Mesendoderm (in vitro differentiated cells): ENCODE measurements at regions not wholly inside any gene's neighbourhood (a gene's known extent, or its start where the extent isn't known, plus 50 kb on each side); places are given as distances from the start of the nearest gene placed in this dataset.

Experiments used
- DNase-seq: peaks from one replicate; pipeline ENCODE4 v3.0.0; 2013
- H2AK5ac ChIP-seq: 2 replicates; pipeline ENCODE4 v1.6.1; 2013; ENCODE audit warnings: low read length, inconsistent platforms
- H2BK120ac ChIP-seq: 2 replicates; pipeline ENCODE4 v1.6.1; 2013; ENCODE audit warnings: low read depth, mild to moderate bottlenecking, low read length, moderate library complexity, mixed read lengths
- H2BK15ac ChIP-seq: replicated peaks from 2 replicates; pipeline ENCODE4 v1.6.1; 2013; ENCODE audit warnings: low read depth, mild to moderate bottlenecking, moderate library complexity
- H2BK5ac ChIP-seq: 2 replicates; pipeline ENCODE4 v1.6.1; 2013; ENCODE audit warnings: low read length, inconsistent platforms
- H3K18ac ChIP-seq: 2 replicates; pipeline ENCODE4 v1.6.1; 2013; ENCODE audit warnings: mild to moderate bottlenecking, low read length, mixed read lengths
- H3K23ac ChIP-seq: one replicate; pipeline ENCODE4 v1.6.1; 2013; ENCODE audit warnings: low read length
- H3K27ac ChIP-seq: 2 replicates; pipeline ENCODE4 v1.5.1; 2013; ENCODE audit warnings: low read depth, mild to moderate bottlenecking, inconsistent platforms, low read length, moderate library complexity
- H3K27me3 ChIP-seq: 2 replicates; pipeline ENCODE4 v1.6.1; 2013; ENCODE audit warnings: low read length, control low read depth, mild to moderate bottlenecking, inconsistent platforms; ENCODE audit not compliant: insufficient read depth, poor library complexity
- H3K36me3 ChIP-seq: 2 replicates; pipeline ENCODE4 v1.6.1; 2013; ENCODE audit warnings: low read length, inconsistent platforms; ENCODE audit not compliant: control insufficient read depth, insufficient read depth
- H3K4ac ChIP-seq: one replicate; pipeline ENCODE4 v1.6.1; 2013; ENCODE audit warnings: low read depth, mild to moderate bottlenecking, low read length, moderate library complexity
- H3K4me1 ChIP-seq: 2 replicates; pipeline ENCODE4 v1.6.1; 2013; ENCODE audit warnings: low read depth, low read length, inconsistent platforms; ENCODE audit not compliant: control insufficient read depth
- H3K4me2 ChIP-seq: 2 replicates; pipeline ENCODE4 v1.6.1; 2013; ENCODE audit warnings: low read length
- H3K4me3 ChIP-seq: 2 replicates; pipeline ENCODE4 v1.5.1; 2013; ENCODE audit warnings: mild to moderate bottlenecking, low read length
- H3K56ac ChIP-seq: one replicate; pipeline ENCODE4 v1.6.1; 2013; ENCODE audit warnings: low read length
- H3K79me1 ChIP-seq: 2 replicates; pipeline ENCODE4 v1.6.1; 2013; ENCODE audit warnings: low read length, inconsistent platforms
- H3K79me2 ChIP-seq: 2 replicates; pipeline ENCODE4 v1.6.1; 2013; ENCODE audit warnings: mild to moderate bottlenecking, low read length; ENCODE audit not compliant: control insufficient read depth, insufficient read depth
- H3K9ac ChIP-seq: 2 replicates; pipeline ENCODE4 v1.6.1; 2013; ENCODE audit warnings: low read length, inconsistent platforms
- H4K5ac ChIP-seq: one replicate; pipeline ENCODE4 v1.6.1; 2013; ENCODE audit warnings: low read length
- H4K8ac ChIP-seq: one replicate; pipeline ENCODE4 v1.6.1; 2013; ENCODE audit warnings: low read depth, mild to moderate bottlenecking, control low read depth, low read length, moderate library complexity
- WGBS: extraction: QIAGEN DNeasy Blood & Tissue Kit; methylation state at CpG from one replicate; pipeline ENCODE4 v1.1.7; 2013; ENCODE audit warnings: low lambda C conversion rate, missing lambda C conversion rate; ENCODE audit not compliant: insufficient coverage; ENCODE audit errors: extremely low coverage; 5-methylcytosine and 5-hydroxymethylcytosine counted together

DNA sequence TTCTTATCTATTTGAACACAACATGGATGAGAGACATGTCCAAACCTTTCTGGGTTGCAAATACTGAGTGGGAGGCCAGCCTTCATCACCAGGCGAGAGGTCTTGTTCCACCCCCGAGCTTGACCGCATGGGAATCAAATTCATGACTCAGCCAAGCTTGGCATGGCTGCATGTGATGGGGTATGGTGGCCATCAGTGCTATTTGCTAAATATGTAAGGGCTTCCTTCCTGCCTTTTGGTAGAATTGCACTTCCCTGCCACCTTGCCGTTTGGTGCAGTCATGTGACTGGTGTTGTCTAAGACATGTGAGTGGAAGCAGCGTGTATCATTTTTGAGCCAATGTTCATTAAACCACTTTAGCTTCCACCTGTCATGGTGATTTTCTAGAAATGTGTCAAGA, 508.9 kb upstream of the SULF2 start:
- H3K4me2 ChIP-seq: no peak overlapping the region
- no peak overlapping the region for H2BK5ac ChIP-seq
- H3K27ac ChIP-seq: no peak overlapping the region
- peak overlapping the region; percentile 66 for H2AK5ac ChIP-seq
- no peaks in the 10 kb centered on the region for H3K27me3 ChIP-seq
- H3K9ac ChIP-seq: no peak overlapping the region
- no peak overlapping the region for H2BK15ac ChIP-seq
- H3K36me3 ChIP-seq: no peaks in the 10 kb centered on the region
- H4K5ac ChIP-seq: no peak overlapping the region
- H3K23ac ChIP-seq: no peak overlapping the region
- peak overlapping the region; percentile 56 for H3K4ac ChIP-seq
- H4K8ac ChIP-seq: no peak overlapping the region
- no CpG with 5 or more reads among the region's 5 CpGs for WGBS
- H3K56ac ChIP-seq: peak overlapping the region; percentile 8
- H2BK120ac ChIP-seq: no peak overlapping the region
- no peaks in the 10 kb centered on the region for H3K79me1 ChIP-seq
- peaks cover 16% of the 10 kb centered on the region for H3K4me1 ChIP-seq
- H3K4me3 ChIP-seq: no peak overlapping the region
- H3K79me2 ChIP-seq: no peaks in the 10 kb centered on the region
- peak overlapping the region; percentile 28 for H3K18ac ChIP-seq
- no peak for DNase-seq

DNA sequence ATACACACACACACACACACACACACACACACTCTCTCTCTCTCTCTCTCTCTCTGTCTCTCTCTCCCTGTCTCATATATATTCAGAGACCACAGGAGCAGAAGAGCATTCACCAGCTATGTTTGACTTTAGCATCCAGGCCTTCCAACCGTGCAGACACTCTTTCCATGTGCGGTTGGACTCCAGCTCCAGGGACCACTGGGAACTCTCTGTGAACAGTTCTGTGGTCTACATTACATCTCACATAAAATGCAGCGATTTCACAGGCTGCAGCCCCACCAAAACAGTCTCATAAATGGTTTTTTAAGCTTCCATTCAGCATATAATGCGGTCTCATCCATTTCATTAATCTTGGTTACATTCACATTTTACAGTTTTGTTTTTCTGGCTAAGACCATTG, 508.4 kb upstream of the SULF2 start:
- no peaks in the 10 kb centered on the region for H3K27me3 ChIP-seq
- no peak overlapping the region for H3K4me2 ChIP-seq
- peaks cover 14% of the 10 kb centered on the region for H3K4me1 ChIP-seq
- H3K36me3 ChIP-seq: no peaks in the 10 kb centered on the region
- peak overlapping the region; percentile 65 for H3K4ac ChIP-seq
- H2BK120ac ChIP-seq: peak overlapping the region; percentile 73
- peak overlapping the region; percentile 79 for H2BK5ac ChIP-seq
- H3K9ac ChIP-seq: no peak overlapping the region
- DNase-seq: no peak
- H4K8ac ChIP-seq: no peak overlapping the region
- no peak overlapping the region for H4K5ac ChIP-seq
- no peak overlapping the region for H3K4me3 ChIP-seq
- no peaks in the 10 kb centered on the region for H3K79me2 ChIP-seq
- H3K56ac ChIP-seq: peak overlapping the region; percentile 63
- no peak overlapping the region for H2BK15ac ChIP-seq
- H3K27ac ChIP-seq: no peak overlapping the region
- no CpG with 5 or more reads among the region's 4 CpGs for WGBS
- H3K79me1 ChIP-seq: no peaks in the 10 kb centered on the region
- peak overlapping the region; percentile 32 for H3K18ac ChIP-seq
- H2AK5ac ChIP-seq: peak overlapping the region; percentile 85
- H3K23ac ChIP-seq: no peak overlapping the region

- no peak overlapping the region for H3K4ac ChIP-seq
Measured at GRCh38 chr20:48292806-48293205, 507.5 kb upstream of the SULF2 start.

DNA sequence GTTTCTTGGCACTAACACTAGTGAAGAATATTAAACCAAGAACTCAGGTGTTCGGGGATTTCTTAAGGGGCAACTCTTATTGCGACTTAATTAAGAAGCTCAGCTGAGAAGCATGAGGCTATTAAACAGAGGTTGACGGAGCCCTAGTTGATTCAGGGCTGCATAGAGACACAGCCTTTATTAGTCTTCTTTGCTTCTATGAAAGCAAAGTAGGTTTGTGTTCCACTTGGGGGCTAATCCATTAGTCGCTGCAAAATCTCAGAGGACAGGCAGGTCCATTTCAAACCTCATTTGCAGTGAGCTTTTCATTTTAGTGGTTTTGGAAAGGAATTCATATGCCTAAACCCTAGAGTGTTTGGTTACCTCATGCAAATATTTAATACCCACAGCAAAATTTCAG, 506.6 kb upstream of the SULF2 start:
- Histone ChIP-seq H2BK15ac (no peak overlapping the region), H3K23ac (no peak overlapping the region), H3K79me1 (no peaks in the 10 kb centered on the region), H3K4ac (peak overlapping the region; percentile 37), H3K27ac (no peak overlapping the region), H2BK120ac (no peak overlapping the region), H4K5ac (no peak overlapping the region), H3K18ac (no peak overlapping the region), H3K4me1 (peaks cover 14% of the 10 kb centered on the region), H3K36me3 (no peaks in the 10 kb centered on the region), H3K27me3 (no peaks in the 10 kb centered on the region), H3K56ac (no peak overlapping the region), H3K4me2 (no peak overlapping the region), H3K79me2 (no peaks in the 10 kb centered on the region), H4K8ac (no peak overlapping the region), H2BK5ac (no peak overlapping the region), H3K9ac (no peak overlapping the region), H3K4me3 (no peak overlapping the region), H2AK5ac (no peak overlapping the region)
- no CpG with 5 or more reads among the region's 4 CpGs for WGBS
- no peak for DNase-seq

More at GRCh38 chr20:48292806-48293205, 507.5 kb upstream of the SULF2 start:
- Histone ChIP-seq H2AK5ac (no peak overlapping the region), H2BK15ac (no peak overlapping the region), H3K56ac (peak overlapping the region; percentile 12), H3K18ac (peak overlapping the region; percentile 16), H3K27ac (no peak overlapping the region), H2BK120ac (no peak overlapping the region), H3K4me1 (peaks cover 14% of the 10 kb centered on the region), H3K4me2 (no peak overlapping the region), H3K23ac (no peak overlapping the region), H4K8ac (no peak overlapping the region), H4K5ac (no peak overlapping the region), H3K79me1 (no peaks in the 10 kb centered on the region), H3K27me3 (no peaks in the 10 kb centered on the region), H3K9ac (no peak overlapping the region), H2BK5ac (peak overlapping the region; percentile 71), H3K36me3 (no peaks in the 10 kb centered on the region), H3K79me2 (no peaks in the 10 kb centered on the region), H3K4me3 (no peak overlapping the region)
- WGBS: 100% methylated on average over 2 of the region's 10 CpGs
- DNase-seq: peak; percentile 96

DNA sequence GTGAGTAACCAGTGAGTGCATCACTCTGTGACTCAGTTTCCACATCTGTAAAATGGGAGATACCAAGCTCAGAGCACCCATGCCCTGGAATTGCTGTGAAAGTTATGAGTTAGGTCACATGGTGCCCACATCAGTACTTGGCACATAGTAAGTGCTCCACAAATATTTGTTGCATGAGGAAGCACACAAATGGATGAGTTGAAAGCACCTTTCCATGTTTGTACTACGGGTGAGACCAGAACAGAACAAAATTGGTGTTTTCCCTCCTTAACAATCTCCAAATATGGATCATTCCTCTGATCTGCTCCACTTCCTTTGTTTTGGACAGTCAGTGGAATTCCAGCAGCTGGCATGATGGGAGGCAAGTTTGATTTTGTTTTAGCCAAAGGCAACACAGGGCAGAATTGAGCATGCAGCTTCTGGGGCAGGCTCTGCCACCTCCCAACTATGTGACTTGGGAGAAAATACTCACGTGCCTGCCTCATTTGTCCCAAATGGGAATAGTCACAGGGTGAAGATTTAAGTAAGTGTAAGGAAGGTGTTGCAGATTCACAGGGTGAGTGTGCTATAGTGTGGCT, 503.7 kb upstream of the SULF2 start:
- Histone ChIP-seq H3K4ac (no peak overlapping the region), H2BK120ac (no peak overlapping the region), H3K79me2 (no peaks in the 10 kb centered on the region), H3K4me3 (no peak overlapping the region), H4K8ac (no peak overlapping the region), H3K18ac (no peak overlapping the region), H3K27ac (no peak overlapping the region), H3K4me2 (no peak overlapping the region), H4K5ac (no peak overlapping the region), H3K9ac (no peak overlapping the region), H3K4me1 (peaks cover 9% of the 10 kb centered on the region), H3K23ac (no peak overlapping the region), H3K27me3 (no peaks in the 10 kb centered on the region), H3K79me1 (no peaks in the 10 kb centered on the region), H3K56ac (no peak overlapping the region), H2AK5ac (peak overlapping the region; percentile 33), H2BK5ac (no peak overlapping the region), H2BK15ac (no peak overlapping the region), H3K36me3 (no peaks in the 10 kb centered on the region)
- no peak for DNase-seq
- no CpG with 5 or more reads among the region's 2 CpGs for WGBS

- Histone ChIP-seq H3K9ac (no peak overlapping the region), H3K27me3 (no peaks in the 10 kb centered on the region), H3K4me1 (peaks cover 9% of the 10 kb centered on the region), H3K18ac (no peak overlapping the region), H3K4me3 (no peak overlapping the region), H2AK5ac (peak overlapping the region; percentile 15), H2BK120ac (no peak overlapping the region), H4K8ac (no peak overlapping the region), H3K56ac (no peak overlapping the region), H3K79me1 (no peaks in the 10 kb centered on the region), H4K5ac (no peak overlapping the region), H3K27ac (no peak overlapping the region), H2BK5ac (no peak overlapping the region), H3K36me3 (no peaks in the 10 kb centered on the region), H3K79me2 (no peaks in the 10 kb centered on the region), H3K4me2 (no peak overlapping the region), H2BK15ac (no peak overlapping the region), H3K23ac (no peak overlapping the region), H3K4ac (no peak overlapping the region)
- no CpG with 5 or more reads among the region's 6 CpGs for WGBS
- no peak for DNase-seq
Measured at GRCh38 chr20:48287552-48288170, 502.4 kb upstream of the SULF2 start.
